Suprapubic skin (tissue), 4 donors: ENCODE measurements at regions not wholly inside any gene's neighbourhood (a gene's known extent, or its start where the extent isn't known, plus 50 kb on each side); places are given as distances from the start of the nearest gene placed in this dataset.

Experiments used
- EP300 ChIP-seq: sonication (generic); formaldehyde crosslinking; IDR thresholded peaks from one replicate; pipeline ENCODE4 v1.6.1; 2017; ENCODE audit warnings: antibody characterized with exemption
- POLR2A ChIP-seq, 2 donors: fragments of 450-650 bp; IDR thresholded peaks; one replicate each; pipeline ENCODE4 v1.6.1; 2017; ENCODE audit warnings: antibody characterized with exemption in 2 of 2, mild to moderate bottlenecking in 2 of 2, moderate library complexity in 2 of 2
- POLR2AphosphoS5 ChIP-seq, 3 donors: sonication (generic); formaldehyde crosslinking; IDR thresholded peaks; one replicate each; pipeline ENCODE4 v1.6.1; 2017; ENCODE audit warnings: antibody characterized with exemption in 3 of 3
- TF ChIP-seq, protein P1 (sequence below), 2 donors: fragments of 200-600 bp in 1 of 2; fragments of 450-650 bp in 1 of 2; sonication (generic) in 1 of 2; IDR thresholded peaks; one replicate each; pipeline ENCODE4 v1.5.1; 2016 to 2019; ENCODE audit warnings: antibody characterized with exemption in 2 of 2, mild to moderate bottlenecking in 1 of 2, moderate library complexity in 1 of 2

DNA sequence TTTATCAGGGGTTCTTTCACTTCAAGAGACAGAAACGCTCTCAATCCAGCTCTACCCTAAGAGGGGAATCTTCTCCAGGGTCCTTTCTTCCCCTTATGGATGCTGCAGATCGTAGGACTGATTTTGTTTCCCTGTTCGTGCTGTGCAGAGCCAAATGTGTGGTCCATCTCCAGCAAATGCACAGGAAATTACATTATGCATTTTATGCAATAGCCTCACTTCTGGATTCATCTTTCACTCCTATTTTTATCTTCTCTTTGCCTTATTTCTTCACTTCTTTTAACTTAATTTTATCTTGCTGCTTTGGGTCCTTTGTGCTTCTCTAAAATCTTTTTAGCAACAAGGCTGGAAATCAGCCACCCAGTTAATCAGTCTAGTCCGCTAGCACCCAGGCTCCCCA is 184.5 kb upstream of the INHBA start:
- TF ChIP-seq, protein P1, sequence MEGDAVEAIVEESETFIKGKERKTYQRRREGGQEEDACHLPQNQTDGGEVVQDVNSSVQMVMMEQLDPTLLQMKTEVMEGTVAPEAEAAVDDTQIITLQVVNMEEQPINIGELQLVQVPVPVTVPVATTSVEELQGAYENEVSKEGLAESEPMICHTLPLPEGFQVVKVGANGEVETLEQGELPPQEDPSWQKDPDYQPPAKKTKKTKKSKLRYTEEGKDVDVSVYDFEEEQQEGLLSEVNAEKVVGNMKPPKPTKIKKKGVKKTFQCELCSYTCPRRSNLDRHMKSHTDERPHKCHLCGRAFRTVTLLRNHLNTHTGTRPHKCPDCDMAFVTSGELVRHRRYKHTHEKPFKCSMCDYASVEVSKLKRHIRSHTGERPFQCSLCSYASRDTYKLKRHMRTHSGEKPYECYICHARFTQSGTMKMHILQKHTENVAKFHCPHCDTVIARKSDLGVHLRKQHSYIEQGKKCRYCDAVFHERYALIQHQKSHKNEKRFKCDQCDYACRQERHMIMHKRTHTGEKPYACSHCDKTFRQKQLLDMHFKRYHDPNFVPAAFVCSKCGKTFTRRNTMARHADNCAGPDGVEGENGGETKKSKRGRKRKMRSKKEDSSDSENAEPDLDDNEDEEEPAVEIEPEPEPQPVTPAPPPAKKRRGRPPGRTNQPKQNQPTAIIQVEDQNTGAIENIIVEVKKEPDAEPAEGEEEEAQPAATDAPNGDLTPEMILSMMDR (IDR thresholded peaks at IDR 0.05) = no peak
- TF ChIP-seq POLR2A (IDR thresholded peaks at IDR 0.05) (no peak), POLR2AphosphoS5 (IDR thresholded peaks at IDR 0.05) (no peak), EP300 (no peak)
